Endothelial cell of umbilical vein (primary cell): ENCODE measurements at regions not wholly inside any gene's neighbourhood (a gene's known extent, or its start where the extent isn't known, plus 50 kb on each side); places are given as distances from the start of the nearest gene placed in this dataset.

Experiments used
- BruUV-seq: library from RNA; stranded (reverse); fragments of 400-500 nt; replicated peaks from 2 replicates; lab custom pipeline; 2021; lab: Mats Ljungman, UMichigan
- CTCF ChIA-PET: fragments of 300-600, 350-600 bp; sonication (Branson Sonifier 250); formaldehyde crosslinking; loops from one replicate; lab custom pipeline; 2021; ENCODE audit warnings: antibody characterized with exemption, inconsistent platforms; lab: Charles Lee
- POLR2A ChIA-PET: fragments of 300-600, 350-600 bp; sonication (Branson Sonifier 250); formaldehyde crosslinking; loops from one replicate; lab custom pipeline; 2021; ENCODE audit warnings: antibody characterized with exemption, inconsistent platforms; lab: Charles Lee
- DNase-seq: peaks from one replicate; pipeline ENCODE4 v3.0.0-alpha.2; 2011; ENCODE audit warnings: low read depth, low spot score
- FAIRE-seq: peaks from 2 replicates; lab custom pipeline; 2011; peaks lifted over from hg19 to GRCh38; lab: Jason Lieb, UNC
- H2AFZ ChIP-seq: 2 replicates; pipeline ENCODE4 v1.6.0; 2012; ENCODE audit warnings: low read depth, low read length, control low read depth, inconsistent platforms
- H3K27ac ChIP-seq: 2 replicates; pipeline ENCODE4 v1.5.1; 2011; ENCODE audit warnings: low read depth, mild to moderate bottlenecking, control low read depth, low read length, moderate library complexity; ENCODE audit not compliant: insufficient read depth
- H3K27me3 ChIP-seq, 2 experiments: 2 replicates each; pipeline versions ENCODE4 v1.6.0 to v1.6.1; 2011; ENCODE audit warnings: low read length in 2 of 2, mixed read lengths in 1 of 2; ENCODE audit not compliant: control insufficient read depth in 2 of 2, insufficient read depth in 2 of 2
- H3K36me3 ChIP-seq, 2 experiments: 2 replicates in 1 of 2; 3 replicates in 1 of 2; pipeline ENCODE4 v1.5.1; 2011; ENCODE audit warnings: low read length in 2 of 2, mild to moderate bottlenecking in 1 of 2, moderate library complexity in 1 of 2; ENCODE audit not compliant: control insufficient read depth in 2 of 2, insufficient read depth in 2 of 2; ENCODE audit errors: extremely low read depth in 1 of 2
- H3K4me1 ChIP-seq: 3 replicates; pipeline ENCODE4 v1.5.1; 2011; ENCODE audit warnings: mild to moderate bottlenecking, low read length; ENCODE audit not compliant: control insufficient read depth, insufficient read depth; ENCODE audit errors: extremely low read depth
- H3K4me2 ChIP-seq: 2 replicates; pipeline ENCODE4 v1.6.1; 2011; ENCODE audit warnings: low read length, control low read depth, mixed read lengths; ENCODE audit not compliant: insufficient read depth
- H3K4me3 ChIP-seq, 3 experiments: fragments of 200-600 bp in 1 of 3; sonication (generic), shearing (Covaris generic) in 1 of 3; replicated peaks in 1 of 3; 2 replicates each; pipeline ENCODE4 v1.5.1; 2011 to 2016; ENCODE audit warnings: control low read depth in 3 of 3, low read length in 3 of 3, mild to moderate bottlenecking in 2 of 3, inconsistent platforms in 1 of 3, low read depth in 1 of 3, moderate library complexity in 1 of 3; ENCODE audit not compliant: insufficient read depth in 1 of 3
- H3K79me2 ChIP-seq: 2 replicates; pipeline ENCODE4 v1.6.0; 2012; ENCODE audit warnings: low read length, inconsistent platforms; ENCODE audit not compliant: control insufficient read depth, insufficient read depth
- H3K9ac ChIP-seq: replicated peaks from 2 replicates; pipeline ENCODE3; 2011; ENCODE audit warnings: low read length, control low read depth; ENCODE audit not compliant: insufficient read depth; ENCODE audit errors: extremely low read depth
- H3K9me1 ChIP-seq: replicated peaks from 3 replicates; pipeline ENCODE4 v1.6.0; 2011; ENCODE audit warnings: mild to moderate bottlenecking, low read length; ENCODE audit not compliant: control insufficient read depth, insufficient read depth; ENCODE audit errors: extremely low read depth
- H3K9me3 ChIP-seq: replicated peaks from 2 replicates; pipeline ENCODE4 v1.5.1; 2012; ENCODE audit warnings: low read length, inconsistent platforms; ENCODE audit not compliant: control insufficient read depth, insufficient read depth
- H4K20me1 ChIP-seq: replicated peaks from 2 replicates; pipeline ENCODE3; 2011; ENCODE audit warnings: mild to moderate bottlenecking, low read length; ENCODE audit not compliant: control insufficient read depth, insufficient read depth; ENCODE audit errors: extremely low read depth
- CTCF ChIP-seq, 2 donors: IDR thresholded peaks; 1 replicate in 1 of 2; 2 replicates in 1 of 2; pipeline ENCODE4 v1.5.1; 2011; ENCODE audit warnings: low read length in 2 of 2, mild to moderate bottlenecking in 2 of 2, moderate library complexity in 2 of 2, control low read depth in 1 of 2, inconsistent platforms in 1 of 2, low read depth in 1 of 2; ENCODE audit not compliant: insufficient read depth in 1 of 2; ENCODE audit errors: extremely low read depth in 1 of 2
- EZH2 ChIP-seq: IDR thresholded peaks from 2 replicates; pipeline ENCODE4 v1.6.1; 2012; ENCODE audit warnings: borderline replicate concordance, low read depth, mild to moderate bottlenecking, moderate library complexity, low read length, inconsistent platforms; ENCODE audit not compliant: severe bottlenecking
- FOS ChIP-seq: IDR thresholded peaks from 2 replicates; pipeline ENCODE4 v1.6.1; 2011; ENCODE audit warnings: mild to moderate bottlenecking, low read length, moderate library complexity, borderline replicate concordance; ENCODE audit not compliant: insufficient read depth
- GATA2 ChIP-seq: IDR thresholded peaks from 2 replicates; pipeline ENCODE4 v1.7.0; 2011; ENCODE audit warnings: low read depth, mild to moderate bottlenecking, moderate library complexity, mixed read lengths, low read length; ENCODE audit not compliant: insufficient read length, insufficient read depth
- JUN ChIP-seq: IDR thresholded peaks from 2 replicates; pipeline ENCODE4 v1.6.1; 2011; ENCODE audit warnings: borderline replicate concordance, low read depth; ENCODE audit not compliant: insufficient read length, insufficient read depth
- MAX ChIP-seq: IDR thresholded peaks from 2 replicates; pipeline ENCODE4 v1.6.1; 2011; ENCODE audit not compliant: insufficient read depth, insufficient read length
- MYC ChIP-seq: IDR thresholded peaks from one replicate; pipeline ENCODE4 v1.6.1; 2011; ENCODE audit warnings: mild to moderate bottlenecking, low read depth, low read length
- POLR2A ChIP-seq: IDR thresholded peaks from 2 replicates; pipeline ENCODE4 v1.6.1; 2012; ENCODE audit warnings: low read depth, mild to moderate bottlenecking, control low read depth, low read length
- POLR2AphosphoS5 ChIP-seq: IDR thresholded peaks from 2 replicates; pipeline ENCODE4 v1.6.1; 2012; ENCODE audit warnings: low read depth, mild to moderate bottlenecking, control low read depth, low read length, moderate library complexity; ENCODE audit not compliant: insufficient read depth
- dilution Hi-C: fragments of 300-500 bp; cut with MboI; formaldehyde crosslinking; loops from one replicate; pipeline ENCODE4 v1.15.0; 2019; ENCODE audit warnings: low sequenced_read_pairs; ENCODE audit not compliant: extremely low pct_ligation_motif_present
- intact Hi-C: fragments of 100-400 bp; cut with micrococcal nuclease; formaldehyde crosslinking; loops from one replicate; pipeline ENCODE4 v1.10.0; 2022

- no peak overlapping the region for H2AFZ ChIP-seq
- FAIRE-seq (no peak), DNase-seq (no peak)
- no peaks in the 10 kb centered on the region for H3K9me1 ChIP-seq
- H3K79me2 ChIP-seq = no peaks in the 10 kb centered on the region
- no peak overlapping the region for H3K27ac ChIP-seq
- BruUV-seq = no TSS peak
- H3K4me2 ChIP-seq = no peak overlapping the region
- no peaks in the 10 kb centered on the region for H4K20me1 ChIP-seq
- intact Hi-C loops = no loop called here
- CTCF ChIA-PET = interaction anchor here (1.7 kb wide), 1 partner anchor 20 kb away, joined by 4 read pairs; no protein-coding TSS in a partner anchor
- H3K27me3 ChIP-seq = peaks cover 2 to 3% of the 10 kb centered on the region in 2 experiments
- no peaks in the 10 kb centered on the region for H3K36me3 ChIP-seq
- H3K4me1 ChIP-seq = no peaks in the 10 kb centered on the region
- no peak overlapping the region for H3K9ac ChIP-seq
- H3K4me3 ChIP-seq = no peak overlapping the region
- TF ChIP-seq CTCF (IDR thresholded peaks at IDR 0.05; ENCODE audit: extremely low read depth in 1 of 2, insufficient read depth in 1 of 2, low read depth in 1 of 2, low read length in 2 of 2) (no peak), GATA2 (no peak), MYC (no peak), POLR2A (no peak), MAX (no peak), EZH2 (no peak), JUN (no peak), FOS (no peak), POLR2AphosphoS5 (no peak)
- POLR2A ChIA-PET = no interaction called here
- no peaks in the 10 kb centered on the region for H3K9me3 ChIP-seq
- dilution Hi-C loops = no loop called here
Measured at GRCh38 chr5:141778206-141778605, 96.2 kb upstream of the ARAP3 start.
